GM12875 (cell line): ENCODE measurements at regions not wholly inside any gene's neighbourhood (a gene's known extent, or its start where the extent isn't known, plus 50 kb on each side); places are given as distances from the start of the nearest gene placed in this dataset.

ENCODE experiments used
- H3K4me3 ChIP-seq: one replicate; pipeline ENCODE4 v1.5.1; 2011; ENCODE audit warnings: low read depth, low read length, control low read depth
- CTCF ChIP-seq: IDR thresholded peaks from 2 replicates; pipeline ENCODE4 v1.5.1; 2011; ENCODE audit warnings: low read depth, mild to moderate bottlenecking, control low read depth, inconsistent platforms, low read length, moderate library complexity, borderline replicate concordance; ENCODE audit not compliant: insufficient read depth

- H3K4me3 ChIP-seq = no peak overlapping the region
- no peak for TF ChIP-seq CTCF
Measured at GRCh38 chr13:38537051-38537450, 149.8 kb upstream of the FREM2 start.

- no peak for TF ChIP-seq CTCF
- no peak overlapping the region for H3K4me3 ChIP-seq
Measured at GRCh38 chr13:38538422-38538821, 148.5 kb upstream of the FREM2 start.

GRCh38 chr13:38539632-38540031 lies 147.2 kb upstream of the FREM2 start:
- no peak overlapping the region for H3K4me3 ChIP-seq
- TF ChIP-seq CTCF = no peak

- H3K4me3 ChIP-seq = no peak overlapping the region
- TF ChIP-seq CTCF = no peak
Measured at GRCh38 chr13:38542601-38543000, 144.3 kb upstream of the FREM2 start.

- no peak overlapping the region for H3K4me3 ChIP-seq
- no peak for TF ChIP-seq CTCF
Measured at GRCh38 chr13:38543561-38543960, 143.3 kb upstream of the FREM2 start.

- H3K4me3 ChIP-seq = no peak overlapping the region
- no peak for TF ChIP-seq CTCF
Measured at GRCh38 chr13:38563739-38564138, 123.1 kb upstream of the FREM2 start.

- H3K4me3 ChIP-seq = no peak overlapping the region
Measured at GRCh38 chr13:38564256-38565150, 122.4 kb upstream of the FREM2 start.

More at GRCh38 chr13:38564256-38565150, 122.4 kb upstream of the FREM2 start:
- TF ChIP-seq CTCF = no peak
